ENCODE measurements at regions not wholly inside any gene's neighbourhood (a gene's known extent, or its start where the extent isn't known, plus 50 kb on each side); places are given as distances from the start of the nearest gene placed in this dataset.

DNA sequence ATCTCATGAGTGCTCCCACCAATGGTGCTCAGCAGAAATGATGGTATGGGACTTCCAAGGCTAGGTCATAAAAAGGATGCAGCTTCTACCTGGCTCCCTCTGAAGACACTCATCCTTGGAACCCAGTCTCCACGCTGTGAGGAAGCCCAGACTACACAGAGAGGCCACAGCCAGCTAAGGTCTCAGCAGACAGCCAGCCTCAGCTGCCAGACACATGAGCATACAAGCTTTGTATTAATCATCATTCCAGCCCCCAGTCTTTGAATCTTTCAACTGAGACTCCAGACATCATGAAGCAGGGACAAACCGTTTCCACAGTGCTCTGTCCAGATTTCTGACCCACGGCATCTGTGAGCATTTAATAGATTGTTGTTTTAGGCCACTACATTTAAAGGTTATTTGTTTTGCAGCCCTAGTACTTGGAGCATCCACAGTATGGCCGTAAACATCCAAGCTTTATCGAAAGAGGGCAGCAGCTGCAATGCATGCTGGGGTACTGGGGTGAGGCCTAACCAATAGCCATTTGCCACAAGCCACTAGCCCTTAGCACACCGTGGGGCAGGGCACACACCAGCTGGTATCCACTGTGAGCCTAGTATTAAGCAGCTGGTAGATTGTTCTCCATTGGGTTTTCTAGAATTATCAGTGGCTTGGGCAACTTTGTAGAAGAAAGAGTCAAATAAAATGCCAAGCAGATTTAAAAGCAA, 449.1 kb downstream of the BCOR start:
- Histone ChIP-seq H2AFZ (ENCODE audit: low read depth, low read length) (no peak overlapping the region), H3K4me3 (ENCODE audit: low read length) (no peak overlapping the region), H3K4me2 (ENCODE audit: low read length) (no peak overlapping the region), H3K4me1 (ENCODE audit: low read length) (no peaks in the 10 kb centered on the region), H3K27ac (ENCODE audit: low read length) (no peak overlapping the region), H3K79me2 (ENCODE audit: low read length) (no peaks in the 10 kb centered on the region), H3K27me3 (ENCODE audit: low read depth, low read length) (peaks cover 18% of the 10 kb centered on the region; the same call in 1 of the 2 replicates), H3K36me3 (replicated peaks; ENCODE audit: low read depth, low read length) (no peaks in the 10 kb centered on the region), H3K9me3 (ENCODE audit: insufficient read depth, low read length) (no peaks in the 10 kb centered on the region), H4K20me1 (ENCODE audit: insufficient read depth, low read length) (no peaks in the 10 kb centered on the region), H3K9ac (ENCODE audit: low read length) (no peak overlapping the region)
- TF ChIP-seq CTCF (IDR thresholded peaks at IDR 0.05; ENCODE audit: low read depth, low read length): no peak
- TF ChIP-seq EZH2phosphoT487 (IDR thresholded peaks at IDR 0.05; ENCODE audit: low read depth): no peak

DNA sequence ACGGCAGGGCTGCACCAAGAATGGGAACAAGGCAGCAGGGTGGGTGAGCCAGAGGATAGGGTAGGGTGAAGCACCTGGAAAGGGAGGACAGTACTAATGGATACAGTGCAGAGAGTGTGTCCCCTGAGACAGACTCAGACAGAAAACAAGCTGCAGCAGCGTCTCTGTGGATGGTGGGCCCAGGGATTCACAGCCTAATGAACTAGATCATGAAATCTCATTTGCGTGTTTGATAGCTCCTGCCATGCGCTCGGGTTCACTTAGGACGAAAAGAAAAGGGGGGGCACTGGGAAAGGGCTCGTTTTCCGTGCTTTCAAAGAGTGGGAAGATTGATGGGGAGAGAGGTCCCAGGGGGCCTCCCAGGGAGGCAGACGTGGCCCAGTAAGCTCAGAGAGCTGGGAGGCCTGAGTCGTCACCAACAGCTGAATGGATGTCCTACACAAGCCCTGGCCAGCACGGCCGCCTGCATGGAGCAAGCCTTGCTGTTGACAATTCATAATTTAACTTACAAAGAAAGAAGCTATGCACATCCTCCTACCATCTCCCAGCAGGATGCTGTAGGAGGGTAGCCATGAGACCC, 446.9 kb downstream of the BCOR start:
- no peaks in the 10 kb centered on the region for H3K4me1 ChIP-seq (ENCODE audit: low read length)
- no peaks in the 10 kb centered on the region for H3K36me3 ChIP-seq (replicated peaks; ENCODE audit: low read depth, low read length)
- peaks cover 36% of the 10 kb centered on the region for H3K27me3 ChIP-seq (ENCODE audit: low read depth, low read length)
- no peak overlapping the region for H3K9ac ChIP-seq (ENCODE audit: low read length)
- H3K79me2 ChIP-seq (ENCODE audit: low read length): no peaks in the 10 kb centered on the region
- H3K4me2 ChIP-seq (ENCODE audit: low read length): no peak overlapping the region
- no peaks in the 10 kb centered on the region for H3K9me3 ChIP-seq (ENCODE audit: insufficient read depth, low read length)
- no peak overlapping the region for H3K27ac ChIP-seq (ENCODE audit: low read length)
- H4K20me1 ChIP-seq (ENCODE audit: insufficient read depth, low read length): no peaks in the 10 kb centered on the region
- no peak overlapping the region for H3K4me3 ChIP-seq (ENCODE audit: low read length)
- H2AFZ ChIP-seq (ENCODE audit: low read depth, low read length): no peak overlapping the region
- TF ChIP-seq CTCF (IDR thresholded peaks at IDR 0.05; ENCODE audit: low read depth, low read length): no peak
- TF ChIP-seq EZH2phosphoT487 (IDR thresholded peaks at IDR 0.05; ENCODE audit: low read depth): no peak

DNA sequence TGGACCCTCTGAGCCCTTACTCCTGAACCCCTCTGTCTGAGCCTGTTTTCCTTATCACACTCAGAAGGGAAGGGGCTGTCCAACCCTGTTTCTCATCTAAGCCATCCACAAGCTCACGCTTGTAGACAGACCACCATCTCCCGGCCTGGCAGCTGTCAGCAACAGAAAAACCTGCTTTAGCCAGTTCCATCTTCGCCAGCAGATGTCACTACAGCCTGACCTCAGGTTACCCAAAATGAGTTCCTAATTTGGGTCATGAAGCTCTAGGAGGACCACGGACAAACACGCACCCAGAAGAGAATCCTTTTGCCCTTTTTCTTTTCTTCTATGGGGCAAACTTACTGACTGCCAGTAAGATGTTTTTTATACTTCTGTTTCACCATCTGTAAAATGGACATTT, 445.4 kb downstream of the BCOR start:
- no peak overlapping the region for H3K4me2 ChIP-seq (ENCODE audit: low read length)

More for the DNA sequence above, 445.4 kb downstream of the BCOR start:
- no peak overlapping the region for H2AFZ ChIP-seq (ENCODE audit: low read depth, low read length)
- no peaks in the 10 kb centered on the region for H3K79me2 ChIP-seq (ENCODE audit: low read length)
- H3K9me3 ChIP-seq (ENCODE audit: insufficient read depth, low read length): no peaks in the 10 kb centered on the region
- H3K27ac ChIP-seq (ENCODE audit: low read length): no peak overlapping the region
- H3K4me3 ChIP-seq (ENCODE audit: low read length): no peak overlapping the region
- TF ChIP-seq EZH2phosphoT487 (IDR thresholded peaks at IDR 0.05; ENCODE audit: low read depth) (no peak), CTCF (IDR thresholded peaks at IDR 0.05; ENCODE audit: low read depth, low read length) (peak; percentile 62)
- H4K20me1 ChIP-seq (ENCODE audit: insufficient read depth, low read length): no peaks in the 10 kb centered on the region
- no peaks in the 10 kb centered on the region for H3K36me3 ChIP-seq (replicated peaks; ENCODE audit: low read depth, low read length)
- no peak overlapping the region for H3K9ac ChIP-seq (ENCODE audit: low read length)
- H3K27me3 ChIP-seq (ENCODE audit: low read depth, low read length): peaks cover 43% of the 10 kb centered on the region
- no peaks in the 10 kb centered on the region for H3K4me1 ChIP-seq (ENCODE audit: low read length)

Measured in OCI-LY3 (cell line).